Ammon's horn (tissue), 1 donor: ENCODE measurements at regions not wholly inside any gene's neighbourhood (a gene's known extent, or its start where the extent isn't known, plus 50 kb on each side); places are given as distances from the start of the nearest gene placed in this dataset.
"Not testable (repeated sequence)": the region's sequence is repeated elsewhere in the genome, so short reads cannot be mapped to it uniquely, and the experiment has no call there.

Experiments used
- DNase-seq: peaks from one replicate; pipeline ENCODE4 v3.0.0-alpha.2; 2016; ENCODE audit warnings: low spot score

GRCh38 chr10:20399772-20400171, 497.3 kb downstream of the NEBL start:
- DNase-seq = no peak

DNA sequence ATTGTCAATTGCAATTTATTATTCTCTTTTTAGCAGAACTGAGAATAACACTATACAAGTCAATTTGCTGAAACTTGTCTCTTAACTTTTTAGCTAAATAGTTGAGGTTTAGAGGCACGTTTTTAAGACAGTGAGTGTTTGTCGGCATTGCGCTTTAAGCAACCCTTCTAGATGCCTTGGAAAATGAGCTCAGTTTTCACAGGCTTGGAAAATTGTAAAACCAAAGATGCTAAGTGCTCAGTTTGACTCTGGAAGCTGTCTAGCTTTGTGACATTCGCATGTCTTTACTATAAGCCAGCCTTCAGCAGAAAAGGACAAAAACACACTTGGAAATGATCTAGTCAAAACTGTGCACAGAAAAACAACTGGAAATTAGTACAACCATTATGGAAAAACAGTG, 500.4 kb downstream of the NEBL start:
- DNase-seq = no peak

- DNase-seq = no peak
These were observed 500.9 kb downstream of the NEBL start for GRCh38 chr10:20396205-20396604.

DNA sequence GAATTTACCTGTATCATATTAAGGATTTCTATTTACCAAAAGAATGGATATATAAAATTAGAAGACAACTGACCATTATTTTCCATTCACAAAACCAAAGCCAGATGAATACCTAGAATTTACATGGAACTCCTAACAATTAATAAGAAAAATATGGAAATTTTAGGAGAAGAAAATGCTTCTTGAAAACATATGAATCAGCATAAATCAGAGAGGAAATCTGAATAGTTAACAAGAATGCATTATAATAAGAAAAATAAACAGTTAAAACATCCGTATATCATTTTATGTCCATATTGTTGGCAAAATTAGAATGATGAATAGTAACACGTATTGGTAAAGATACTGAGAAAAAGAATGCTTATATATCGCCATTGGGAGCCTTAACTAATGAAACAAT, 505.5 kb downstream of the NEBL start:
- DNase-seq = no peak

DNA sequence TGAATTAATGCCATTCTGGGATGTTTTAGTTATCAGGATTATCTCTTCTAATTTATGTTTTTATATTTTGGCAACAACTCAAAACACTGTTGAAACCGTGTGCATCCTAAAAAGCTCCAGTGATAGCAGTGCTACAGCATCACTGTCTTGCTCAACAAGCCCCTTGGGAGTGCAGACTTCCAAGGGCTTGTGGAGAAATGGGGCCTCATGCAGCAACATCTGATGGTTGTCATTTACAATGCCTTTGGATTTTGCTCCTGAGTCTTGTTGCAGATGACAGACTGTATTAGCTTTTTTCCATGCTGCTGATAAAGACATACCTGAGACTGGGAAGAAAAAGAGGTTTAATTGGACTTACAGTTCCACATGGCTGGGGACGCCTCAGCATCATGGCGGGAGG, 515.4 kb downstream of the NEBL start:
- no peak for DNase-seq

GRCh38 chr10:20380401-20380800, 516.7 kb downstream of the NEBL start:
- DNase-seq = no peak

DNA sequence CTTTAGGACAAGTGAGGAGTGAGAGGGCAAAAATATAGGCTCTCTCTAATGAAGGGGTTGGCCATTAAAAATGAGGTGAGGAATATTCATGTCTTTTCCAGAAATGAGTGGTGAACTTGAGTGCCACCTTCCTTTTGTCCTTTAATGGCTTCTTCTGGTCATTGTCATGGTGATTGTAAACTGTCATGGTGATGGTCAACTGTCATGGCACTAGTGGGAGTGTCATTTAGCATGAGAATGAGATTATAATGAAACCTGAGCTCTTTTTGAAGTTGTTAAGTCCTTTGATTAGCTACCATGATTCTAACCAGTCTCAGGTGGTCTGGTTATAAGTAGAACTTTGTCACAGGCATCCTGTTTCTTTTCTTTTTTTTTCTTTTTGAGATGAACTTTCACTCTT, 524.4 kb downstream of the NEBL start:
- no peak for DNase-seq

GRCh38 chr10:20370977-20371533, 526.1 kb downstream of the NEBL start:
- DNase-seq = not testable (repeated sequence)

DNA sequence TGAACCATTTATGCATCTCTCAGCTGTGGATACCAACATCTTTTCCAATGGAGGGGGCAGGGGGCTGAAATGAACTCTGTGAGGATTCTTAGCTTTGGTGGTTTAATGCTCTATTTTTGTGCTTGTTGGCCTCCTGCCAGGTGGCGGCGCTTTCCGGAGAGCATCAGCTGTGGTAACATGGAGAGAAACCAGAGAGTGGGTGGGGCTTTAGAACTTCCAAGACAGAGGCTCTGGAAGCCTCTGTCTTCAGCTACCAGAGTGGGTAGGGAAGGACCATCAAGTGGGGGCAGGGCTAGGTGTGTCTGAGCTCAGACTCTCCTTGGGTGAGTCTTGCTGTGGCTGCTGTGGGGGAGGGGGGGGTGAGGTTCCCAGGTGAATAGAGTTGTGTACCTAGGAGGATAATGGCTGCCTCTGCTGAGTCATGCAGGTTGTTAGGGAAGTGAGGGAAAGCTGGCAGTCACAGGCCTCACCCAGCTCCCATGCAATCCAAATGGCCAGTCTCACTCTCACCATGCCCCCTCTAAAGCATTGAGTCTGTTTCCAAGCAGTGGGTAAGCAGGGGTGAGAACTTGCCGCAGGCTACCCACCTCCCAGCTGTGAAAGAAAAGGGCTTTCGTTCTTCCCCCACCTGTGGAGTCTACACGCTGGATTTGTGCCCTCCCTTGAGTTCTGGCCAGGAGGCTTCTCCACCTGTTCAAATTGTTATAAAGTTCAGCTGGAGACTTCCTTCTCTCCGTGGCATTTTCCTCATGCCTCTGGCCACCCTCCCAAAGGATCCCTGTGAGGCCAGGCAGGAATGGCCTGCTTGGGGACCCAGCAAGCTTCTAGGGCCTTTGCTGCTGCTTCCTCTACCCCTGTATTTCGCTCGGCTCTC, 527.0 kb downstream of the NEBL start:
- no peak for DNase-seq

- DNase-seq = peak; percentile 2
These were observed 533.4 kb downstream of the NEBL start for GRCh38 chr10:20363684-20364083.

DNA sequence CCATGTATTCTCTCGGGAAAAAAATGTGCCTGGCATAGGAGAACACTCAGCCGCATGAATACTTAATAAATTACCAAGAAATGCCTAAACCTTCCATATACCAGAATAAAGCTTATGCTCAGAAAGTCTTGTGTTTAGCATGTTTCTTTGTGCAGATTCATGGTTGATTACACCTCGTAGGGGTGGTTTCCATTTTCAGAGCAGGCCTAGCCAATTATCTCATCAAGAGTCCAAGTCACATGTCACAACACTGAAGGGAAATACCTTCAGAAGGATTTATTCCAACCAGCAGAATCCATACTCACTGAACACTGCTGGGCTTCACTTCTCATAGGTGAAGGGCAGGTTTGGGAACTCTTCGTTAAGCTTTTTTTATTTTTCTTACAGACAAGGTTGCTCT, 539.7 kb downstream of the PLXDC2 start:
- DNase-seq = no peak

DNA sequence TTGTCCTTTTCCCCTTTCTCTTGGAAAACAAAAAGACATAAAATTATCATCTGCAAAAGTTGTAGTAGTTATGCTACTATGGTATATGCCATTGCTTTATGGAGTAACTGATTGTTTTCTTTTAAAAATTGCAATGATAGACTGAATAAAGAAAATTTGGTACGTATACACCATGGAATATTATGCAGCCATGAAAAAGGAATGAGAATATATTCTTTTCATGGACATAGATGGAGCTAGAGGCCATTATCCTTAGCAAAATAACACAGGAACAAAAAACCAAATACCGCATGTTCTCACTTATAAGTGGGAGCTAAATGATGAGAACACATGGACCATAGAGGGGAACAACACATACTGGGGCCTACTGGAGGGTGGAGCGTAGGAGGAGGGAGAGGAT, 538.8 kb downstream of the PLXDC2 start:
- DNase-seq = no peak

DNA sequence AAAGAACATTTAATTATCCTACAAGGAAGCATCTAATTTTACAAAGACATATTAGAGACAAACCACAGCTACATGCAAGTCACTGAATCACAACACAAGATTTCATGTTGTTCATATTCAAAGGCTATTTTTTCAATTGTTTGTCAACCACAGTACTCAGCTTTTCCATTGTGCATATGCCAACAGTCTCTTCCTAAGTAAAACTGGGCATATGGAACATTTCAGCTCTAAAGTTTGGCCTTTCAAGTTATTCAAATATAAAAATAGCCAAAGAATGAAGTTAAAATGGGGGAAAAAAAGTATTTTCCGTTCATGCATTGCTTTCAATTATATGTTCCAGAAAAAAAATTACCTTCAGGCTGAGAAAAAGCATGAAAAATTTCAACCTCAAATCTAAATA, 537.9 kb downstream of the PLXDC2 start:
- DNase-seq = no peak

DNA sequence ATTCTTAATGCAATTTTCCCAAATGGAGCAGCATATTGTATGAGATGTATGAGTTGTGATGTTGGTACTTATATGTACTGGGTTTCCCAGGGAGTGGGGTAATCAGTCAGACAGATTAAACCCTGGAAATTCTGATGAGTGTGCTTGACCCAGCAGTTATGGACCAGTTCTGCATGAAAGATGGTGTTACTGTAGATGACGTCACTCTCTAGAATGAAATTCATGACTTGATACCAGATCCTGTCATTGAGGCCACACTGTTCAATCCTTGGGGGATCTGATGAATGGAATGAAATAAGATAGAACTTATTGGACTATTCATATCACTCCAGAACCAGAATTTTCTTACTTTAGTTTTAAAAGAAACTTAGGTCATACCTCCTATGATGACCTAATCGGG, 534.3 kb downstream of the PLXDC2 start:
- DNase-seq = no peak

- peak; percentile 14 for DNase-seq
These were observed 526.8 kb downstream of the PLXDC2 start for GRCh38 chr10:20343036-20343435.
